ENCODE measurements at regions not wholly inside any gene's neighbourhood (a gene's known extent, or its start where the extent isn't known, plus 50 kb on each side); places are given as distances from the start of the nearest gene placed in this dataset.

GRCh38 chr22:27127911-27128310 is 470.5 kb downstream of the MIAT start:
- Histone ChIP-seq H3K36me3 (replicated peaks in 1 of 2) (no peaks in the 10 kb centered on the region), H3K27me3 (peaks cover 21% of the 10 kb centered on the region), H3K27ac (no peak overlapping the region), H3K4me3 (no peak overlapping the region), H3K4me1 (replicated peaks in 1 of 2) (no peaks in the 10 kb centered on the region), H3K9me3 (replicated peaks in 1 of 3) (no peaks in the 10 kb centered on the region)
- no peak for DNase-seq
- 69 to 73% (median 70%) methylated on average over 5 of the region's 5 CpGs for WGBS, 4 donors
- no peak for TF ChIP-seq CTCF (IDR thresholded peaks at IDR 0.05)
- TF ChIP-seq POLR2A (IDR thresholded peaks at IDR 0.05): no peak
- intact Hi-C loops (cut with DNase I): no loop called here

- no peak for TF ChIP-seq CTCF (IDR thresholded peaks at IDR 0.05)
- no peak for TF ChIP-seq POLR2A (IDR thresholded peaks at IDR 0.05)
- intact Hi-C loops (cut with DNase I): no loop called here
- peak in 2 of 7 donors; percentile 26 to 28 for DNase-seq
- Histone ChIP-seq H3K9me3 (replicated peaks in 1 of 3) (no peaks in the 10 kb centered on the region), H3K36me3 (replicated peaks in 1 of 2) (no peaks in the 10 kb centered on the region), H3K4me3 (no peak overlapping the region), H3K27ac (no peak overlapping the region), H3K27me3 (peaks cover 19% of the 10 kb centered on the region), H3K4me1 (replicated peaks in 1 of 2) (peaks cover 0 to 4% of the 10 kb centered on the region in 2 donors)
- WGBS, 4 donors: 66 to 71% (median 68%) methylated on average over 7 to 9 of the region's 9 CpGs
Observed at GRCh38 chr22:27128461-27129085, 471.2 kb downstream of the MIAT start.

GRCh38 chr22:27129266-27129665 is 471.9 kb downstream of the MIAT start:
- H3K36me3 ChIP-seq (replicated peaks in 1 of 2): no peaks in the 10 kb centered on the region
- intact Hi-C loops (cut with DNase I): no loop called here
- H3K4me1 ChIP-seq (replicated peaks in 1 of 2): peaks cover 0 to 4% of the 10 kb centered on the region in 2 donors
- no peak for TF ChIP-seq CTCF (IDR thresholded peaks at IDR 0.05)
- no peak for TF ChIP-seq POLR2A (IDR thresholded peaks at IDR 0.05)
- H3K9me3 ChIP-seq (replicated peaks in 1 of 3): no peaks in the 10 kb centered on the region
- DNase-seq: no peak
- H3K27ac ChIP-seq: no peak overlapping the region
- 63 to 77% (median 69%) methylated on average over 2 of the region's 2 CpGs for WGBS, 4 donors
- peaks cover 18% of the 10 kb centered on the region for H3K27me3 ChIP-seq
- no peak overlapping the region for H3K4me3 ChIP-seq

DNA sequence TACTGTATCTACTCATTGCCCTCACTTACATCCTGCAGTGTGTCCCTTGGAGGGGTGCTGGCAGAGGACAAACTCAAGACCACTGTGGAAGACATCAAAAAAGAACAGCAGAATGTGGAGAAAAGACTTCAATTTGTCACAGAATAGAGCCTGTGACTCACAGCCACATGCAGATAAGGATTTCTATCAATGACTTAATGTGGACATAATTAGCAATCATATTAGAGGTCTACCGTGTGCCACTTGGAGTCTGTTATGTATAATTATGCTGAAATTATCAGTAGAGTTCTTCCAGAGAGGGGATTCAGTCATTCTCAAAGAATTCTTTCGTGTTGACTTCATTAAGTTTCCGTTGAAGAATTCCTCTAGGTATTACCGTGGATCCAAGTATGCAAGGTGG is 473.5 kb downstream of the MIAT start:
- peaks cover 18% of the 10 kb centered on the region for H3K27me3 ChIP-seq
- intact Hi-C loops (cut with DNase I): no loop called here
- DNase-seq: no peak
- H3K9me3 ChIP-seq (replicated peaks in 1 of 3): no peaks in the 10 kb centered on the region
- no peak overlapping the region for H3K4me3 ChIP-seq
- H3K4me1 ChIP-seq (replicated peaks in 1 of 2): peaks cover 0 to 4% of the 10 kb centered on the region in 2 donors
- TF ChIP-seq POLR2A (IDR thresholded peaks at IDR 0.05) (no peak), CTCF (IDR thresholded peaks at IDR 0.05) (no peak)
- H3K27ac ChIP-seq: no peak overlapping the region
- WGBS, 4 donors: 78 to 90% (median 81%) methylated on average over 4 of the region's 4 CpGs
- no peaks in the 10 kb centered on the region for H3K36me3 ChIP-seq (replicated peaks in 1 of 2)

All from adrenal gland (tissue), 9 donors.